ENCODE measurements at regions not wholly inside any gene's neighbourhood (a gene's known extent, or its start where the extent isn't known, plus 50 kb on each side); places are given as distances from the start of the nearest gene placed in this dataset.
"Not testable (repeated sequence)": the region's sequence is repeated elsewhere in the genome, so short reads cannot be mapped to it uniquely, and the experiment has no call there.

DNA sequence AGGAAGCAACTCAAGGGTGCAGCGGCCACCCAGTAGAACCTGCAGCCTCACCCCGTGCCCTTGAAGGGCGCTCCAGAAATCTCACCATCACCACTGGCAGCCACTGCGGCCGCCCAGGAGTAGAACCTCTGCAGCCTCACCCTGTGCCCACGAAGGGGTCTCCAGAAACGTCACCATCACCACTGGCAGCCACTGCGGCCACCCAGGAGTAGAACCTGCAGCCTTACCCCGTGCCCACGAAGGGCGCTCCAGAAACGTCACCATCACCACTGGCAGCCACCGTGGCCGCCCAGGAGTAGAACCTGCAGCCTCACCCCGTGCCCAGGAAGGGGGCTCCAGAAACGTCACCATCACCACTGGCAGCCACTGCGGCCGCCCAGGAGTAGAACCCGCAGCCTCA, 336.0 kb downstream of the TEX29 start:
- DNase-seq, result no peak

DNA sequence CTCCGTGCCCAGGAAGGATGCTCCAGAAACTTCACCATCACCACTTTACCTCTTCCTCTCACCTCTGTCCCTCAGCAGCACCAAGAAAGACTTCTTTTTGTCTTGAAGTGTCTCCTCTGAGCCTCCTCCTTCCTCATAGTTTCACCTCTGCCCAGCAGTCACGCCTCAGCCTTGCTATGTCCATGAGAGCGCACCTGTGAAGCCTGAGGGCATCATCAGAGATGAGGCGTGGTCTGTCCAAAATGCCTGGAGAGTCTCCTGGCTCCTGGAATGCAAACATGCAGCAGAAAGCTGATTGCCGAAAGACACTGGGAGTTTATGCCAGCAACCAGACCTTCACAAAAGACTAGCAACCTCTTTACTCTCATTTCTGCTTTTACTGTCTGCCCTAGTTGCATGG, 336.6 kb downstream of the TEX29 start:
- DNase-seq, result no peak

DNA sequence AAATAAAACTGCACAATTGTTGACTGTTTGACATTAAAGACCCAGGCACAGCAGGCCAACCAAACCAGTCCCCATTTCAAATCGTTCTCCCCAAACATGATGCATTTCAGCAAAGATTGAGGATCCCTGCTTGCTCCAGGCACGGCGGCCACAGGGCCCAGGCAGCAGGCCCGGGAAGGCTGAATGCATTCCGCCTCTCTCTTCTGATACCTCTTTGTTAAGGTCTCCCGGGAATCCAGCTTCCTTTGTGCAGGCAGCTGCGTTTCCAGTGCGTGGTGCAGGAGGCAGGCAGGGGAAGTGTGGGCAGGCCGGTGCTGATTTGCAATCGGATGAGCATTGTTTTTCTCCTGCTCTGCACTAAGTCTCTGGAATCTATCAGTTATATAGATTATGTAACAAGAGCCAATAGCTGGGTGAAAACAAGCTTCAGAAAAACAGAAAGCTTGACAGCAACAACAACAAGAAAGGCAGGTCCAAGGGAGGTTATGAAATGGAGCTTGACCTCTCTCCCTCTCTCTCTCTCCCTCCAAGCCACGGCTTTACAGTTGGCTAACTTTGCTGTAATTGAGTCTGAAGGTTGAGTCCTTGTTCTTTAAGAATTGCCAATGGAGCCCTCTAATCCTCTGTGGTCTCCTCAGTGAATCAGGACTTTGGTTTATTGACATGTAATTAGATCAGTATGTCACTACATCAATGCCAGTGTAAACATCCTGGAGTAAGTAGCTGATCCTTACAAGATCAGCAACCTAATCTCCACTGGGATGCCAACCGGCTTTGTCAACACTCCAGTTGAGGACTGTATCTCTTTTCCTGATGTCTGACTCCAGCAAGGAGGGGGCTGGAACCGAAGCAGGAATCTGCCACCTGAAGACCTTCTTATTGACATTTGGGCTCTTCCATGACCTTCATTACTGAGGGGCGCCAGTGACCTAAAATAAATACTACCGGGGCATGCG, 338.0 kb downstream of the TEX29 start:
- no peak for DNase-seq

DNA sequence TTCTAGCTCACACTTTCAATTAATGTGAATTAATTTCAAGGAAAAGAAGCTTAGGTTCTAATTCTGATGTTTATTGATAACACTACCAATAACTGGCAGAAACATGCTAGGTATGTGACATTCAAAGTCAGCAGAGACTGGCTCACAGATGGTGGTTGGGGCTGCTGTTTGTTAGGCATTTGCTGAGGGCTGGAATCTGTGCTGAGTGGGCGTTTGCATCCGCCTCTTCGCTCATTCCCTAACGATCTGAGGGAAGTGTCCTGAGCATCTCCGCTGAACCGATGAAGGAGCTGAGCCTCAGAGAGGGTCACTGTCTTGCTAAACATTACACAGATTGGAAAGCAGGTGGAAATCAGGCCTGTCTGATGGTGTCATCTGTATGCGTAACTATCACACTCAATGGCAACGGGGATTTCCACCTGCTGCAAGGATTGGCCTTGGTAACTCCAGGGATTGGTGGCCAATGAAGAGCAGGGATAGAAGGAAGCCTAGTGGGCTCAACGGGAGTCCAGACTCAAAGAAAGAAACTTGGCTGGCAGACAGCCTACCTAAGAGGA, 338.9 kb downstream of the TEX29 start:
- no peak for DNase-seq

DNA sequence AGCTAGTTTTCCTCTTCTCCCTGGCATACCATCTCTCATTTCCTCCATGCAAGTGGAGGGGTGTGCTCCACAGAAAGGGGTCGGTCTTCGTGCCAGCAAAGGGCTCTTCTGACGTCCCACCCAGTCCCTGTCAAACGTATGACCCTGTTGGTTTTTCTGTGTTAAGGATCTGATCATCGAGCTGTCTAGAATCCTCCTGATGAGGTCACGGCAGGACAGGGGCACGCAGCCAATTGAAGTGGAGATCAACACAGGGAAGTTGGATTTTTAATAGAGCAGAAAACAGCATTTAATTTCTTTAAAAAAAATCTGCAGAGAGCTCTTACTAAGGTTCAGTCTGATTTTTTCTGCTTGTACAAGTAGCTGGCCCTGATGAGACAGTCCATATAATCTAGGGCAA, 339.4 kb downstream of the TEX29 start:
- no peak for DNase-seq

DNA sequence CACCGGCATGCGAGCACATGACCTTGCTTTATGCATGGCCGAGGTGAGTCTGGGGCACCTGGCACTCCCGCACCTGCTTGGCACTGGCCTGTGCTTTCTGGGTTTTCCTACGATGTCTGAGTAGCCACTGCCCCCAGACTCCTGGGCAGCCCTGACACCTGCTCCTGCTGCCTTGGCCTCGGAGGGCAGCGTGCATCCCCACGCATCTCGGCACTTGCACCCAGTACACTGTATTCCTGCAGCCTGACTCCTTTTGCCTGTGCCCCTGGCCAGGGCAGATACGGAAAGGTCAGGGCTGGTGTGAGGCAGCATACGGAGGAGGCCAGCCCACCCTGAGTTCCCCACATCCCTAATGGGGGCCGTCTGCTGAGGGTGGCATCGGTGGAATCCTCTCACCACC, 340.6 kb downstream of the TEX29 start:
- no peak for DNase-seq

DNA sequence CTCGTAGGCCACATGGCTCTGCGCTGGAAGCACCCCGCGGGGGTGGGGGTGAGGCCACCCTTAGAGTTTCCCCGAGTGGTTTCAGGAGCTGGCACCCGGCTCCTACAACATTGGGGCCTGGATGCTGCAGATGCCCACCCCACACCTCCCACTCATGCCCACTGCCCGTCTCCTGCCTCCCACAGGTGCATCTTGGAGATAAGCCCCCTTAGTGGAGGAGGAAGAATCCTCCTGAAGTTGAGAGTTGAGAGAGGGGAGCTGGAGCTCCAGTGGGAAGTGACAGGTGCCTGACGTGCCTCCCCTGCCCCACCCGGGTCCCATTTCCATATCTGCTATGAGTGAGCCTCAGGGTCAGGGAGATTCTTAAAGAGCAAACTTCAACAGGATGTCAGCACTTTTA, 341.3 kb downstream of the TEX29 start:
- no peak for DNase-seq

DNA sequence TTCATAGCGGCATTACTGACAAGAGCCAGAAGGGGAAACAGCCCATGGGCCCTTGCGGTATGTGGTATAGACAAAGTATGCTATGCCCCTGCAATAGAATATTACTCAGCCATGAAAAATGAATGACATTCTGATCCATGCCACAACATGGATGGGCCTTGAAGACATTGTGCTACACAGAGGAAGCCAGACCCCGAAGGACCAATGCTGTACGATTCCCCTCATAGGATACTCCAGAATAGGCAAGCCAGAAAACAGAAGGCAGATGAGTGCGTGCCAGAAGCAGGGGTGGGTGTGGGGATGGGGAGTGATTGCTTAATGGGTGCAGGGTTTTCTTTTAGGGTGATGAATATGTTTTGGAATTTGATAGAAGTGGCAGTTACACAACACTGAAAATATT, 342.0 kb downstream of the TEX29 start:
- no peak for DNase-seq

DNA sequence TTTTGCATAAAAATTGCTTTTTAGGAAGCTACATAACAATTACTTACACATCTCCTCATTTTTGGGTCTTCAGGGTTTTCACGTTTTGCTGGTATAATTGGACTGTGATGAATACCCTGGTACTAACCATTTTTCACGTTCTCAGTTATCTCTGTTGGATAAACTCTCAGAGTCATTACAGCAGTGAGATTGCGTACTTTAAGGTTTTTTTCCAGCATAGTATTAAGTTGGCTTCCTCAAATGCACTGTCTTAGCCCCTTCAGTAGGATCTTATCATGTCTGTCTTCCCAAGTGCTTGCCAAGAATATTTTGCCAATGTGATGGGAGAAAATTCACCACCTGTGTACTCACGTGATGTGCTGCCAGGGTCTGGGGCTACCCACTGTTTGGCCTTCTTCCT, 342.5 kb downstream of the TEX29 start:
- DNase-seq, result no peak

DNA sequence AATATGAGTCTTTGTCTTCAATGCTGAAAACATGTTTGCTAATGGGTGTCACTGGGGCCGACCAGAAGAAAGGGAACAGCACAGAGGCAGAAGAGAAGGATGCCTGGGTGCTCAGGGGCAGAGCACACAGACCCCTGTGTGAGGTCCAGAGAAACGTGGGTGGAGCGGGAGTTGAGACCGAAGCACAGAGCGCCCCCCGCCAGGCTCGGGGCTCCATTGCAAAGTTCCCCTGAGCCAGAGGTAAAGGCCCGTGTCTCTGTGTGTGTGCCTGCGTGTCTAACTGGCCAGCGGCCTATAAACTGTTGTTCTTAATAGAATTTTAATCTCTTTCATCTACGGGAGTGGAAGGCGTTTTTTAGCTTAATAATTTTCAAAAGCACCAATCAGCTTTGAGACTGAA, 343.1 kb downstream of the TEX29 start:
- DNase-seq, result no peak

DNA sequence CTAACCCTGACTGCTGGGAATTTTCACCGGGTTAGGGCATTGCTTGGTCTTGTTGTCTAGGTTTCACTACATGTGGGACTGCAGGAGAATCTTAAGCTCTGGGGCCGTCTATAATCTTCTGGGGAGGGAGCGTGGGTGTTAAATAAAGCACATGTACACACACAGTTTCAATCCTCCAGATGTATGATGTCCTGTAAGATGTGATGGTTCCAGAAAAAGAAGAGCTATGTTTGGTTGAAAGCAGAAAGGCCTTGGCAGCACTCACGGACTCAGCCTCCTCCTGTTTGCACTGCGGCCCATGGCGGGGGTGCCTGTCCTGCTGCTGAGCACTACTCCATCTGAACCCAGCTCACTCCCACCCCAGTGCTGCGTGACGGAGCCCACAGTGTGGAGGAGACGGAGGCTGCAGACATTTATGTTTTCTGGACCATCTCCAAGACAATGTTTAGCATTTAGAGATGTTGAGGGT, 343.5 kb downstream of the TEX29 start:
- DNase-seq, result no peak

DNA sequence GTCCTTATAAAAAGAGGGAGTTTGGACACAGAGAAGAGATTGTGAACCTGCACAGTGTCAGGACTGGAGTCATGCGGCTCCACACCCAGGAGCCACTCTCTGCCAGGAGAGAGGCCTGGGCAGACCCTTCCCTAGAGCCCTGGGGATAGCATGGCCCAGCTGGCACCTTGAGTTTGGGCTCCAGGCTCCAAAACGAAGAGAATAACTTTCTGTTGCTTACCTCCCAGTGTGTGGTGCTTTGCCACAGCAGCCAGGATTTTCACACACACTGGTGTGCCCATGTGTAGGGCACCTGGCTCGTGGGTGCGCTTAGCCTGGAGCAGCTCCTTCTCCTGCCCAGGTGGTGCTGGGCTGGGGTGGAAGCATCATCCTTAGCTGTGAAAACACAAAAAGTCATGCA, 344.3 kb downstream of the TEX29 start:
- no peak for DNase-seq

DNA sequence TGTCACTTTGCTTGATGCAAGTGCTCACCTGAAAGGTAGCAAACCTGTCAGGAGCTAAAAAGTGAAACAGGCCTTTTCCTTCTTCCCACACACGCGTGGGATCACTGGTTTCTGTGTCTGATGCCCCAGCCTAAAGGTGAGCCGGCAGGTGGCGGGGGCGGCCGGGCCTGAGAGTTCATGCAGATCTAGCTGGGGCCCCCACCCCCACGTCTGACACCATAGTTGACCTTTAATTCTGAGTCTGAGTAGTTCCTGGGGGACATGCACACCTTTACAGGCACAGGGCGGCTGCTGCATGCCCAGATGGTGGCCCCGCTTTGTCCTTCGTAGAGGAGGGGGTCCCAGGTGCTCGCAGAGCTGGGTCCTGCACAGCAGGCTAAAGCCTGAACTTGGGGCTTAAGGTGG, 345.3 kb downstream of the TEX29 start:
- DNase-seq, result no peak

DNA sequence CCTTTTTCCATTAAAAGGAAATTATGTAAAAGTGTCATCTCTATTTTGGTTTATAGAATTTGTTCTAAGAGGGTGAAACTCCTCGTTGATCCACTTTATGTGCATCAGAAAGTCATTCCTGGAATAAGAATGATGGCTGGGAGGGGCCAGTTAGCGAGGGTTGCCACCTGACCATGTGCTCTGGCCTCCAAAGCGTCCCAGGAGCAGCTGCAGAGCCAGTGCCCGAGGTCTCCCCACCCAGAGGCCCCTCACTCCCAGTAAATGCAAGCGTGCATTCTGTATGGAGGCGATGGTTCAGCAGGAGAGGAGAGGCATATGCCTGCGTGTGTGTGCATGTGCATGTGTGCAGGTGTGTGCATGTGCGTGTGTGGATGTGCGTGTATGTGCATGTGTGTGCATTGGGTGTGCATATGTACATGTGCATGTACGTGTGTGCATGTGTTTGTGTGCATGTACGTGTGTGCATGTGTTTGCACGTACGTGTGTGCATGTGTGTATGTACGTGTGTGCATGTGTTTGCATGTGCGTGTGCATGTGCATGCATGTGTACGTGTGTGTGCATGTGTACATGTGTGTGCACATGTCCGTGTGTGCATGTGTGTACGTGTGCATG, 345.8 kb downstream of the TEX29 start:
- DNase-seq, result no peak

DNA sequence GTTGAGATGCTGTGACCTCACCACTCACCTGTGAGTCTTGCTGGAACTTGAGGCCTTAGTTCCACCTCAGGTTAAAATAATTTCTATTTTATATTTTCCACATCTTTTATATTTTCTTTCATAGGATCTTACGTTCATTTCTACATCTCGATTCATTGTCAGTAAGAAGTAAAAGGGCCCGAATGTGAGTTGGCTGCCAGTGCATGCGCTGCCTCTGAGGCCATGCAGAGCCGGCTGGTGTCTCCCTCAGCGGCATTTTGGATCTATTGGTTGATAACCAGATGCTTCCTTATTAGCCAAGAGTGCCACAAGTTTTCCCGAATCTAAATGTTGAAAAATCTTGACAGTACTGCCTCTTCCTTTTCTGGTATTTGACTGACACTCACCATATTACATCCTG, 347.3 kb downstream of the TEX29 start:
- no peak for DNase-seq

DNA sequence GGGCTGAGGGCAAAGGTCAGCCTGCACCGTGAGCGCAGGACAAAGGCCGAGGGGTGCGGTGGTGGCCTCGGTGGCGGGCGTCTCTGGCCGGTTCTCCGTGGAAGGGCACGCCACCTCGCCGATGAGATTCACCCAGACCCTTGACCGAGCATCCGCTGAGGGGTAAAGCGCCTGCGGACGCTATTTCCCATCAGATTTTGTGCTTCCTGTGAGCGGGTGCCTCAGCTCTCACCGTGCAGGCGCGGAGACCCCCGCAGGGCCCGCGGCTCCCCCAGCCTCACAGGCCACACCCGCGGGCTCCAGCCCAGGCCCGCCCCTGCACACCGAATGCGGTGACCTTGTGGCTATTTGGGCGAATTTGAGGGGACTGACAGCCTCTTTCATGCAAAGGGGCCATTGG, 348.0 kb downstream of the TEX29 start:
- DNase-seq, result no peak

DNA sequence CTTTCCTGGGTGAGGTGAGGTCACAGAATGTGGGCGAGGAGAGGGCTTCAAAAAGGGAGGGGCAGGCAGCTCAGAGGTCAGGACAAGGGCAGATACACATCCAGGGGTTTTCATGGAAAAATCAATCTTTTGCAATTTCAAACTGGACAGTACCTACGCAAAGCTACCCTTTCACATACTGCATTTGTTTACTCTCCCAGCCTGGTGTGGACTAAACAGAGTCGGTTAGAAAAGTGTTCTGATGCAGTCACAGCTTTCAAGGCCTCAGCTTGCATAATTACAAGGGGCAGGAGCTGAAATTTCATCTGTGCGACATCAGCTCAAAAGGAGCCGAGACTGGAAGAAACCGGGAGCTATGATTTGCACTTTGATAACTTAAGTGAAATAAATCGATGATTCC, 351.8 kb downstream of the TEX29 start:
- DNase-seq, result not testable (repeated sequence)

DNA sequence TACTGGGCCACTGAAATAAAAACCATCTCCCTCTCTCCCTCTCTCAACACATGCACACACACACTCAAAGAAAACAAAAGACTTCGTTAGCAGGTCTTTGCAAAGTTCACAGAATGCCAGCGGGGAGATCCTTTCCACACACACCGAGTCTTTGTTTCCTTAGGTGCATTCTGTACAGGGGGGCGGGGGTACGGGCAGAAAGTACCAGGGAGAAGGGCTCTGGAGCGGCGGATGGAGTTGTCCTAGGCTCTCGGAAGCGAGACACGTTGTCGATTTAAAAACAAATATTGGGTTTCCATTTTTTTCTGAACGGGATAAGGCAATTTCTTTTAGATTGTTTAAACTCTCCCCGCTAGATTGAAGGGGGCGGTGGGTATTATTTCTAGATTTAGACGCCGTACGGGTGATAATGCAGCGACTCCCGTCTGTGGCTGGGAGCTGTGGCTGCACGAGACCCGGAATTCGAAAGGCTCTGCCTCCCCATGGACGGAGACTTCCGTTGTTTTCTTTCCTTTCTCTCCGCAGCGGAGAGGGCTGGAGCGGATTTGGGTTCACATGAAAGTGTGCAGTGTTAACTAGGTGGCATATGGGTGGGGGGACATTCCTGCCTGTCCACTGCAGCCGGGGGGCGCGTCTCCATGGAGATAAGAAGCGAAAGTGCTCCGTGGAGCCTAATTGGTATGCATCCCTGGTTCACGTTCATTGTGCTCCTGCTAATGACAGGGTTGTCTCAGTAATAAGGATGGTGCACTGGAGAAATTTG, 357.9 kb downstream of the TEX29 start:
- not testable (repeated sequence) for DNase-seq

DNA sequence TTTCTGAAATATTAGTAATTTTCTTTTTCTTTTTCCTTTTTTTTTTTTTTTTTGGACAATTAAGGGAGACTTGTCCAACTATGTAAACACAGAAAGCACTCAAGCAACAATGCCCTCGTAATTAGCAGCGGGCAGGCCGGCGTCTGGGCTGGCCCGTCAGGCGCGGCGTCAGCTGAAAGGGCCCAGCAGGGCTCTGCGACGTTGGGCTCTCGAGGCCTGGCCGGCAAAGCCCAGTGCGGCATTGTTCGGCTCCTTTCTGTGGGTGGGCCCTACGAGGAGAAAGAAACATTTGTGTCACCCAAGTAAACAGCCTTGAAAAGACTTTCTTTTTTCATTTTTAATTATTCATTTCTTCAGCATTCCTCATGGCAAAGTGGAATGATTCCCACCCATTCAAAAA, 359.2 kb downstream of the TEX29 start:
- DNase-seq, result not testable (repeated sequence)

DNA sequence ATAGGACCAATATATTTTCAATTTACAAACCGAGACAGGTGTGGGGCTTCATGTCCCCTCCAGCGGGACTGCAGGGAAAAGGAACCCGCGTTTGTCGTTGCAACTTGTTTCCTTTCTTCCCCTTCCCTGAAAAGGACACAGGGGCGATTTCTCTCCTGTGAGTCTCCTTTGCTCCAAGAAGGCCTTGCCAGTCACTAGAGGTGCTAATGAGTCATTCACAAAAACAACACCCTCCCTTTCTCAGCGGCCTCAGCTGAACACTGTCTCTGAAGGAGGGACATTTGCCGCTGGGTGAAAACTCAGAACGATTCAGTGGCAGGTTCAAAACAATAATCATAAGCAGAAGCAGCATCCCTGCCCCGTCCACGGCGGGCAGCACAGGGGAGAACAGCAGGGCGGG, 359.7 kb downstream of the TEX29 start:
- DNase-seq, result not testable (repeated sequence)

DNA sequence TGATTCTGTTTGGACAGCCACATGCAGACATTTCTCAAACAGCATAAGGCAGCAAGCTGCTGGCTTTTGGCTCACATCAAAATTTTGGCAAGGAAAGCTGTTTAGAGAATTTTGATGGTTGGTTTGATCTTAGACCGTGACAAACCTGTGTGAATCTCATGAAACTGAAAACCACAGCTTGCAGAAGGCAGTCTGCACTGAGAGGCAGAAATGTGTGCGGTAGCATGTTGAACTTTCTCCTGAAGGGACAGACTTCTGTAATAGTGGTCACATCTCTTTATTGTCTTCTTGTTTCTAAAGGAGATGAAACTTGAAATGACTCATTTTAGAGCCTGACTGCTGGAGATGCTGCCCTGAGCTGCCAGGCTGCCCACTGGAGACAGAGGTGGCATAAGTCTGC, 371.6 kb downstream of the TEX29 start:
- DNase-seq, result not testable (repeated sequence)

DNA sequence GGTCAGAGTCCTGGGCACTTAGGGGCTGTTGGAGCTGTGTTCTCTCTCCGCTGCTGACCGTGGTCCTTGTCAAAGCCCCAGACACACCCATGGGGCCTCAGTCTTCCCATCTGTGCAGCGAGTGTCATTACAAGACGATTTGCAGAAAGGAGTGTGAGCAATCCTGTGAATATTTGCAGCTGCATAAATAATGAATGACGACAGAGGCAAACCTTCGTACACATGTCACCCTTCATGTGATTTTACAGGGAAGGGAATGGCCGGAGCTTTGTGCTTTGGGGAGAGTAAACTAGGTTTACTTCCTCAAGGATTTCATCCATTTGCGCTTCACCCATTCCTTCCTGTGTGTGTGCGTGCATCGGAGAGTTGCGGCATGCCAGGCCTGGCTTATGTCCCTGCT, 370.8 kb upstream of the SOX1 start:
- DNase-seq, result not testable (repeated sequence)

DNA sequence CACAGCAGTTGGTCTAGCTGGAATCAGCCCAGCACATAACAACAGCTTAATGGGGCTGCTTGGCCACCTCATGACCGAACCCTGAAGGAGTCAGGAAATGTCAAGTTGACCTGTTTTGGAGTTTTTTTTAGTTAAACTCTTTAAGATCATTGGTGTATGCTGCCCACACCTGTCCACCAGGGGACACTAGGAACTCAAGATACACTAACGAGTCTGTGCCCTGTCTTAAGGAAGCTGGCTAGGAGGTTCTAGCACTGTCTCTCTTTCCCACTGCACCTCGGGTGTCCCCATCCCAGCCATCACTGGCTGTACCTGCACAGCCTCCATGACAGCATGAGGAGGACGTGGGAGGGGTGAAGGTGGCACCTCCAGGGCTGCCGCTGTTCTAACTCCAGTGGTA, 364.9 kb upstream of the SOX1 start:
- DNase-seq, result not testable (repeated sequence)

Measured in activated CD4-positive, alpha-beta T cell treated with anti-CD3 and anti-CD28 coated beads, Interleukin-2, amount 50 U/mL, for 4 hours (primary cell).